Skeletal muscle satellite cell (primary cell): ENCODE measurements at regions not wholly inside any gene's neighbourhood (a gene's known extent, or its start where the extent isn't known, plus 50 kb on each side); places are given as distances from the start of the nearest gene placed in this dataset.

Experiments used
- H3K27me3 ChIP-seq: 2 replicates; pipeline ENCODE4 v1.7.0; 2013; ENCODE audit warnings: low read length; ENCODE audit not compliant: control insufficient read depth, insufficient read depth
- H3K36me3 ChIP-seq: 2 replicates; pipeline ENCODE4 v1.7.0; 2013; ENCODE audit warnings: mild to moderate bottlenecking, control low read depth, low read length; ENCODE audit not compliant: insufficient read depth
- H3K4me1 ChIP-seq: 2 replicates; pipeline ENCODE4 v1.7.0; 2013; ENCODE audit warnings: low read length; ENCODE audit not compliant: control insufficient read depth, insufficient read depth
- H3K4me2 ChIP-seq: 2 replicates; pipeline ENCODE4 v1.7.0; 2013; ENCODE audit warnings: mild to moderate bottlenecking, low read length
- H3K4me3 ChIP-seq: 2 replicates; pipeline ENCODE4 v1.7.0; 2013; ENCODE audit warnings: low read length
- H3K9ac ChIP-seq: 2 replicates; pipeline ENCODE4 v1.7.0; 2013; ENCODE audit warnings: mild to moderate bottlenecking, low read depth, low read length, moderate library complexity
- H3K9me3 ChIP-seq: replicated peaks from 2 replicates; pipeline ENCODE4 v1.7.0; 2013; ENCODE audit warnings: mild to moderate bottlenecking, control low read depth, low read length

GRCh38 chr9:38312406-38312805, 80.1 kb upstream of the ALDH1B1 start:
- H3K4me3 ChIP-seq: no peak overlapping the region
- no peak overlapping the region for H3K4me2 ChIP-seq
- no peaks in the 10 kb centered on the region for H3K9me3 ChIP-seq
- H3K27me3 ChIP-seq: peaks cover 79% of the 10 kb centered on the region
- no peak overlapping the region for H3K9ac ChIP-seq
- no peaks in the 10 kb centered on the region for H3K4me1 ChIP-seq
- no peaks in the 10 kb centered on the region for H3K36me3 ChIP-seq

- H3K27me3 ChIP-seq: peaks cover 82% of the 10 kb centered on the region
- H3K4me3 ChIP-seq: no peak overlapping the region
- no peaks in the 10 kb centered on the region for H3K36me3 ChIP-seq
- H3K9ac ChIP-seq: no peak overlapping the region
- H3K4me2 ChIP-seq: no peak overlapping the region
- H3K9me3 ChIP-seq: no peaks in the 10 kb centered on the region
- no peaks in the 10 kb centered on the region for H3K4me1 ChIP-seq
Measured at GRCh38 chr9:38311382-38312270, 80.9 kb upstream of the ALDH1B1 start.

GRCh38 chr9:38309324-38310195, 82.9 kb upstream of the ALDH1B1 start:
- Histone ChIP-seq H3K4me2 (no peak overlapping the region), H3K4me1 (no peaks in the 10 kb centered on the region), H3K36me3 (no peaks in the 10 kb centered on the region), H3K4me3 (no peak overlapping the region), H3K27me3 (peaks cover 64% of the 10 kb centered on the region), H3K9me3 (no peaks in the 10 kb centered on the region), H3K9ac (no peak overlapping the region)

- Histone ChIP-seq H3K9me3 (no peaks in the 10 kb centered on the region), H3K36me3 (no peaks in the 10 kb centered on the region), H3K4me3 (no peak overlapping the region), H3K27me3 (peaks cover 53% of the 10 kb centered on the region), H3K4me1 (no peaks in the 10 kb centered on the region), H3K4me2 (no peak overlapping the region), H3K9ac (no peak overlapping the region)
Measured at GRCh38 chr9:38308136-38308535, 84.4 kb upstream of the ALDH1B1 start.

- H3K4me3 ChIP-seq: no peak overlapping the region
- peaks cover 50% of the 10 kb centered on the region for H3K27me3 ChIP-seq
- no peaks in the 10 kb centered on the region for H3K36me3 ChIP-seq
- no peak overlapping the region for H3K9ac ChIP-seq
- H3K4me1 ChIP-seq: no peaks in the 10 kb centered on the region
- no peak overlapping the region for H3K4me2 ChIP-seq
- H3K9me3 ChIP-seq: no peaks in the 10 kb centered on the region
Measured at GRCh38 chr9:38306899-38307298, 85.6 kb upstream of the ALDH1B1 start.

GRCh38 chr9:38305582-38305981, 86.9 kb upstream of the ALDH1B1 start:
- no peak overlapping the region for H3K4me3 ChIP-seq
- H3K9ac ChIP-seq: no peak overlapping the region
- H3K27me3 ChIP-seq: peaks cover 42% of the 10 kb centered on the region
- H3K4me1 ChIP-seq: no peaks in the 10 kb centered on the region
- H3K9me3 ChIP-seq: no peaks in the 10 kb centered on the region
- H3K4me2 ChIP-seq: no peak overlapping the region
- no peaks in the 10 kb centered on the region for H3K36me3 ChIP-seq

GRCh38 chr9:38301376-38302106, 91.0 kb upstream of the ALDH1B1 start:
- Histone ChIP-seq H3K36me3 (no peaks in the 10 kb centered on the region), H3K9me3 (no peaks in the 10 kb centered on the region), H3K4me2 (no peak overlapping the region), H3K4me1 (no peaks in the 10 kb centered on the region), H3K4me3 (no peak overlapping the region), H3K9ac (no peak overlapping the region), H3K27me3 (peaks cover 49% of the 10 kb centered on the region)

- H3K27me3 ChIP-seq: peaks cover 61% of the 10 kb centered on the region
- H3K9me3 ChIP-seq: no peaks in the 10 kb centered on the region
- H3K4me1 ChIP-seq: no peaks in the 10 kb centered on the region
- no peak overlapping the region for H3K9ac ChIP-seq
- no peak overlapping the region for H3K4me2 ChIP-seq
- H3K36me3 ChIP-seq: no peaks in the 10 kb centered on the region
- no peak overlapping the region for H3K4me3 ChIP-seq
Measured at GRCh38 chr9:38299856-38300255, 92.6 kb upstream of the ALDH1B1 start.

GRCh38 chr9:38298904-38299303, 93.6 kb upstream of the ALDH1B1 start:
- Histone ChIP-seq H3K36me3 (no peaks in the 10 kb centered on the region), H3K27me3 (peaks cover 71% of the 10 kb centered on the region), H3K4me3 (no peak overlapping the region), H3K4me1 (no peaks in the 10 kb centered on the region), H3K4me2 (no peak overlapping the region), H3K9me3 (no peaks in the 10 kb centered on the region), H3K9ac (no peak overlapping the region)

GRCh38 chr9:38298503-38298902, 94.0 kb upstream of the ALDH1B1 start:
- Histone ChIP-seq H3K4me3 (no peak overlapping the region), H3K4me1 (no peaks in the 10 kb centered on the region), H3K36me3 (no peaks in the 10 kb centered on the region), H3K9me3 (no peaks in the 10 kb centered on the region), H3K4me2 (no peak overlapping the region), H3K9ac (no peak overlapping the region), H3K27me3 (peaks cover 74% of the 10 kb centered on the region)

- Histone ChIP-seq H3K36me3 (no peaks in the 10 kb centered on the region), H3K9me3 (no peaks in the 10 kb centered on the region), H3K27me3 (peaks cover 68% of the 10 kb centered on the region), H3K4me1 (no peaks in the 10 kb centered on the region), H3K4me3 (no peak overlapping the region), H3K4me2 (no peak overlapping the region), H3K9ac (no peak overlapping the region)
Measured at GRCh38 chr9:38296807-38297206, 95.7 kb upstream of the ALDH1B1 start.
